ENCODE measurements at regions not wholly inside any gene's neighbourhood (a gene's known extent, or its start where the extent isn't known, plus 50 kb on each side); places are given as distances from the start of the nearest gene placed in this dataset.
A peak's percentile ranks its signal among the peaks of the same experiment; 100 is the strongest.

DNA sequence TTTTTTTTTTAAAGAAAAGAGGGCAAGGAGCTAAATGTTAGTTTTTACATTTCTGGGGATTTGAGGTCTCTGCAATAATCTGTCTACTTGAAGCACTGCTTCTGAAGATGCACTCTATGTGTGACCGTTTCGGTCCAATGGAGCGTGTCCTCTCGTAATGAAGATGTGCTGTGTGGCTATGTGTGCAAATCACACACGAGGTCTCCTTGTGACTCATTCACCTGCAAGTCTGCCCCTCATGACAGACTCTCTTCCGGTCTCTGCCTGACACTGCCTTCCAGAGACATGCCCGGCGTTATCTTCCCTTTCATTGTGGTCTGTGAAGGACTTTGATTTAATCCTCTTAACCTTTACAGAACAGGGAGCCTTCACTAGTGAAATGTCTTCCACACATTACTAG is 84.3 kb downstream of the TRAM1L1 start:
- 0 out of 2 replicates have a peak overlapping the region, but pooled peaks have one; percentile 44 for H2AFZ ChIP-seq
- Mint-ChIP-seq H3K36me3 (ENCODE audit: low read depth) (no peaks in the 10 kb centered on the region), H3K27me3 (ENCODE audit: insufficient read depth, low read depth, poor library complexity) (no peaks in the 10 kb centered on the region), H3K27ac (no peak overlapping the region), H3K4me1 (peaks cover 2% of the 10 kb centered on the region; the same call in 1 of the 3 replicates), H3K9me3 (no peaks in the 10 kb centered on the region; the same call in 2 of the 3 replicates), H3K4me3 (no peak overlapping the region)
- H3K27ac ChIP-seq (ENCODE audit: low read depth): no peak overlapping the region
- H3K9me2 ChIP-seq (ENCODE audit: insufficient read depth): no peaks in the 10 kb centered on the region
- no peaks in the 10 kb centered on the region for H3F3A ChIP-seq (replicated peaks; ENCODE audit: low read depth)
- no peaks in the 10 kb centered on the region for H3K36me3 ChIP-seq (ENCODE audit: insufficient read depth)
- H3K79me2 ChIP-seq (replicated peaks; ENCODE audit: insufficient read depth): no peaks in the 10 kb centered on the region
- no peaks in the 10 kb centered on the region for H4K20me1 ChIP-seq (replicated peaks; ENCODE audit: insufficient read depth)
- DNase-seq (ENCODE audit: low spot score) (no peak), ATAC-seq (no peak)
- H3K4me1 ChIP-seq (ENCODE audit: insufficient read depth): no peaks in the 10 kb centered on the region; the same call in 1 of the 2 replicates
- no peak overlapping the region for H3K4me3 ChIP-seq
- no peak for TF ChIP-seq ZNF462 (CRISPR knock-in tag; IDR thresholded peaks at IDR 0.05)
- TF ChIP-seq ZNF114 (CRISPR knock-in tag; IDR thresholded peaks at IDR 0.05): no peak
- H3K27me3 ChIP-seq (ENCODE audit: insufficient read depth): no peaks in the 10 kb centered on the region
- H3K4me2 ChIP-seq: no peak overlapping the region

- Mint-ChIP-seq H3K36me3 (ENCODE audit: low read depth) (no peaks in the 10 kb centered on the region), H3K4me1 (no peaks in the 10 kb centered on the region), H3K27me3 (ENCODE audit: insufficient read depth, low read depth, poor library complexity) (no peaks in the 10 kb centered on the region), H3K27ac (no peak overlapping the region), H3K9me3 (no peaks in the 10 kb centered on the region), H3K4me3 (no peak overlapping the region)
- Histone ChIP-seq H3K9me2 (ENCODE audit: insufficient read depth) (no peaks in the 10 kb centered on the region), H3K27me3 (ENCODE audit: insufficient read depth) (no peaks in the 10 kb centered on the region), H3K4me3 (no peak overlapping the region), H3K27ac (ENCODE audit: low read depth) (no peak overlapping the region), H4K20me1 (replicated peaks; ENCODE audit: insufficient read depth) (no peaks in the 10 kb centered on the region), H3K4me1 (ENCODE audit: insufficient read depth) (no peaks in the 10 kb centered on the region), H3K4me2 (no peak overlapping the region), H3K36me3 (ENCODE audit: insufficient read depth) (no peaks in the 10 kb centered on the region), H3F3A (replicated peaks; ENCODE audit: low read depth) (no peaks in the 10 kb centered on the region), H3K79me2 (replicated peaks; ENCODE audit: insufficient read depth) (no peaks in the 10 kb centered on the region), H2AFZ (no peak overlapping the region)
- DNase-seq (ENCODE audit: low spot score): no peak
- no peak for ATAC-seq
- TF ChIP-seq STAT1 (IDR thresholded peaks at IDR 0.05; ENCODE audit: unreplicated experiment): no peak
- TF ChIP-seq ZNF114 (CRISPR knock-in tag; IDR thresholded peaks at IDR 0.05): no peak
- no peak for TF ChIP-seq ZNF462 (CRISPR knock-in tag; IDR thresholded peaks at IDR 0.05)
- TF ChIP-seq CREB1 (CRISPR knock-in tag; IDR thresholded peaks at IDR 0.05; ENCODE audit: low read depth): no peak
- no peak for TF ChIP-seq ZNF331 (CRISPR knock-in tag; IDR thresholded peaks at IDR 0.05; ENCODE audit: low read depth)
- TF ChIP-seq NANOG (IDR thresholded peaks at IDR 0.05; ENCODE audit: borderline replicate concordance): no peak
These were observed 102.7 kb downstream of the TRAM1L1 start for GRCh38 chr4:116982656-116983055.

All from GM23338 (cell line).